ENCODE measurements at regions not wholly inside any gene's neighbourhood (a gene's known extent, or its start where the extent isn't known, plus 50 kb on each side); places are given as distances from the start of the nearest gene placed in this dataset.
"Not testable (repeated sequence)": the region's sequence is repeated elsewhere in the genome, so short reads cannot be mapped to it uniquely, and the experiment has no call there.

GRCh38 chr14:98927986-98928385 is 344.0 kb downstream of the BCL11B start:
- DNase-seq, result no peak

- no peak for DNase-seq
Observed at GRCh38 chr14:98928418-98928817, 343.6 kb downstream of the BCL11B start.

GRCh38 chr14:98931126-98931525 is 340.9 kb downstream of the BCL11B start:
- DNase-seq, result no peak

GRCh38 chr14:98931911-98932310 is 340.1 kb downstream of the BCL11B start:
- no peak for DNase-seq

GRCh38 chr14:98932431-98933325 is 339.3 kb downstream of the BCL11B start:
- no peak for DNase-seq

- DNase-seq, result not testable (repeated sequence)
Observed at GRCh38 chr14:98934569-98934968, 337.4 kb downstream of the BCL11B start.

GRCh38 chr14:98935921-98936320 is 336.1 kb downstream of the BCL11B start:
- no peak for DNase-seq

- DNase-seq, result no peak
Observed at GRCh38 chr14:98937021-98937420, 335.0 kb downstream of the BCL11B start.

GRCh38 chr14:98937712-98938505 is 334.1 kb downstream of the BCL11B start:
- no peak for DNase-seq

GRCh38 chr14:98940693-98941437 is 331.1 kb downstream of the BCL11B start:
- no peak for DNase-seq

- DNase-seq, result no peak
Observed at GRCh38 chr14:98941481-98941880, 330.5 kb downstream of the BCL11B start.

GRCh38 chr14:98943907-98944306 is 328.1 kb downstream of the BCL11B start:
- no peak for DNase-seq

- no peak for DNase-seq
Observed at GRCh38 chr14:98944989-98945388, 327.0 kb downstream of the BCL11B start.

GRCh38 chr14:98945611-98946570 is 326.1 kb downstream of the BCL11B start:
- DNase-seq, result peak; percentile 33

GRCh38 chr14:98946940-98947339 is 325.1 kb downstream of the BCL11B start:
- peak; percentile 74 for DNase-seq

GRCh38 chr14:98947911-98948595 is 323.9 kb downstream of the BCL11B start:
- no peak for DNase-seq

GRCh38 chr14:98949051-98949450 is 322.9 kb downstream of the BCL11B start:
- no peak for DNase-seq

GRCh38 chr14:98949481-98950135 is 322.4 kb downstream of the BCL11B start:
- peak; percentile 17 for DNase-seq

GRCh38 chr14:98950353-98950895 is 321.6 kb downstream of the BCL11B start:
- no peak for DNase-seq

GRCh38 chr14:98951031-98951430 is 321.0 kb downstream of the BCL11B start:
- DNase-seq, result no peak
